ENCODE measurements at regions not wholly inside any gene's neighbourhood (a gene's known extent, or its start where the extent isn't known, plus 50 kb on each side); places are given as distances from the start of the nearest gene placed in this dataset.

DNA sequence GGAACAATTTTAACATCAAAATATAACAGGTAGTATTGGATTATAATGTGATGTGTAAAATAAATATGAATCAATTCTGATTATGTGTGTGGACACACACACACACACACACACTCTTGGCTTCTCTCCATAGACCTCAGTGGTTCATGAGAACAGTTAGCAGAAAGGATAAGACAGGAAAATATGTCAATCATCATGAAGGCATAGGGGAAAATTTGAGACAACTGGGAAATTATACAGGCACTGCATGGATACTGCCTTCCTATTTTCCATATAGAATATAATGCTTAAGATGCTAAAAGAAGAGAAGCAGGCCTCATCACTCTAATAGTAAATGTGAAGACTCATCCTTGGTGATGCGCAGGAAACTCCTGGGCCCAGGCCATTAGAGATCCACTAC lies 884.5 kb downstream of the SUCLG1 start:
- no peak for ATAC-seq (ENCODE audit: low FRiP score)
- TF ChIP-seq, protein P1, sequence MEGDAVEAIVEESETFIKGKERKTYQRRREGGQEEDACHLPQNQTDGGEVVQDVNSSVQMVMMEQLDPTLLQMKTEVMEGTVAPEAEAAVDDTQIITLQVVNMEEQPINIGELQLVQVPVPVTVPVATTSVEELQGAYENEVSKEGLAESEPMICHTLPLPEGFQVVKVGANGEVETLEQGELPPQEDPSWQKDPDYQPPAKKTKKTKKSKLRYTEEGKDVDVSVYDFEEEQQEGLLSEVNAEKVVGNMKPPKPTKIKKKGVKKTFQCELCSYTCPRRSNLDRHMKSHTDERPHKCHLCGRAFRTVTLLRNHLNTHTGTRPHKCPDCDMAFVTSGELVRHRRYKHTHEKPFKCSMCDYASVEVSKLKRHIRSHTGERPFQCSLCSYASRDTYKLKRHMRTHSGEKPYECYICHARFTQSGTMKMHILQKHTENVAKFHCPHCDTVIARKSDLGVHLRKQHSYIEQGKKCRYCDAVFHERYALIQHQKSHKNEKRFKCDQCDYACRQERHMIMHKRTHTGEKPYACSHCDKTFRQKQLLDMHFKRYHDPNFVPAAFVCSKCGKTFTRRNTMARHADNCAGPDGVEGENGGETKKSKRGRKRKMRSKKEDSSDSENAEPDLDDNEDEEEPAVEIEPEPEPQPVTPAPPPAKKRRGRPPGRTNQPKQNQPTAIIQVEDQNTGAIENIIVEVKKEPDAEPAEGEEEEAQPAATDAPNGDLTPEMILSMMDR (IDR thresholded peaks at IDR 0.05): no peak
- no peak for DNase-seq (ENCODE audit: low spot score)

DNA sequence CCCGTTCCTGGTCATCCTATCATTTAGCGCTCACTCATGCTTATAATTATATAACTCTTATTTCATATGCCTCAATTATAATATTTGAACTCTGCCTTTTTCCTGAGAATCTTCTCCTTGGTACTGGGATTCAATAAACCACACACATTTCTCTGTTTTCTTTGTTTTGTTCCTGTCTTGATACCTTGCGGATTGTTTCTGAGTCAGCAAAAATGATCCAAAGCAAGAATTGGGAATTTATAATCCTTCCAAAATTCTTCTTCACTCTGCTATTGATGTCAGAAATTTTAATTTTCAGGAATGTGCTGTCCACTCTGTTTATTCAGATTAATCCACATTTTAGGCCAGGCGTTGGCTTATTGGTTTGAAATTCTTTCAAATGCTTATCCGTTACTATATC lies 886.0 kb downstream of the SUCLG1 start:
- TF ChIP-seq, protein P1 (IDR thresholded peaks at IDR 0.05): no peak
- no peak for DNase-seq (ENCODE audit: low spot score)
- no peak for ATAC-seq (ENCODE audit: low FRiP score)

DNA sequence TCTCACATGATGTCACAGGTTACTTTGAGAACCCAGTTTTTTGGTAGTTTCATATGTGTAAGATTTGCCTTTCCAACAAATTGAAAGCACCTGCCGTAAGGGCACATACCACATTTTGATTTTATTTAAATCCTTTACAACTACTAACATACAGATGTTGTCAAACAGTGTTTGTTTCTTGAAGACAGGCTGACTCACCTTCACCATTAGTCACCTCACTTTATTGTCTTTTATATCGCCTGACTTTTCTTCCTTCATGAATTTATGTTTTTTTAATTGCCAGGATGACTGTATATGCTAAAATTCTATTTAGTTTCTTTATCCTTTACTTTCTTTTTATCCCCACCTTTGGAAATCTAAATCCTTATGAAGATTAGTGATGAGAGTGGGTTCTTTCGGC lies 886.7 kb downstream of the SUCLG1 start:
- TF ChIP-seq, protein P1 (IDR thresholded peaks at IDR 0.05): no peak
- ATAC-seq (ENCODE audit: low FRiP score) (no peak), DNase-seq (ENCODE audit: low spot score) (no peak)

DNA sequence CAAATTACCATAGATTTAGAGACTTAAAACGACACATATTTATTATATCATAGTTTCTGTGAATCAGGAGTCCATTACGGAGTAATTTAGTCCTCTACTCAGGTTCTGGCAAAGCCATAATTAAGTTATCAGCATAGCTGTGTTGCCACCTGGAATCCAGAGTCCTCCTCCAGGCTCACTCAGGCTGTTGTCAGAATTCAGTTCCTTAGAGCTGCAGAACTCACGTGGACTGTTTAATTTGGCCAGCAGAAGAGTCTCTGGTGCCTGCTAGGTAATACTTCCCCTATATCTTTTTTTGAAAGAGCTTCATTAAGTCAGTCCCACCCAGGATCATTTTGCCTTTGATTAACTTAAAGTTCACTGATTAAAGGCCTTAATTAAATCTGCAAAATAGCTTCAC lies 891.5 kb downstream of the SUCLG1 start:
- no peak for DNase-seq (ENCODE audit: low spot score)
- TF ChIP-seq, protein P1 (IDR thresholded peaks at IDR 0.05): no peak
- ATAC-seq (ENCODE audit: low FRiP score): no peak

DNA sequence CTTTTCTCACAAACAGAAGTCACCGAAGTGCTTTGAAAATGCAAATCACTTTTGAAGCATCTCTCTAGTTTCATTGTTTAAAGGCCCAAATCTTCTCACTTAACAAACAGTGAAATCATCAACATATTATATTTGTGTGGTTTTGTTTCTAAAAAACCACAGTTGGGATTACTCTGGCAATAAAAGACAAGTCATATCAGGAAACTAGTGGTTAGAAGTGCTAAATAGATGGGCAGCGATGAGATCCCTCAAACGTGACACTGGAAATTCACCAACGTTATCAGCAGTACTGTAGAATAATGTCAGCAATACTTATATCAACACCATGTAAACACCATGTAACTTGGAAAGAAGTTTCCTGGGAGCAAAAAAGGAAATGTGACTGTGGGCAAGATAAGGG lies 893.5 kb downstream of the SUCLG1 start:
- no peak for DNase-seq (ENCODE audit: low spot score)
- TF ChIP-seq, protein P1 (IDR thresholded peaks at IDR 0.05): no peak
- no peak for ATAC-seq (ENCODE audit: low FRiP score)

DNA sequence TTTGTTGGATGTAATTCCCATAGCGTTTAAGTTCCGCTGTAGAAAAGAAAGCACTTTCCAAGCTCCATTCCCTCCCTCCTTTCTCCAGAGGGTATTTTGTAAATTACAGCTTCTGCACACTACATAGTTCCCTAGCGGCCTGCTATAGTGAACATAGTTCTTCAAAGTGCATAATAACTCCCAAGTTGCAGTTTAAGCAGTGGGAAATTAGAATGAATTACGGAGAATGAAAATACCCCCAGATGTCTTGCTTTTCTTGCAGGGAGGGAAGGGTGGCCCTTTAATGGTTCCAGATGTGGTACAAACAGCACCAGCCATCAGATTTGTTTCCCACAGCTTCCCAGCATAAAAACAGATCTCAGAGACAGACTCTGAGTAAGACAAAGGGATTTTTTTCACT lies 893.9 kb downstream of the SUCLG1 start:
- TF ChIP-seq, protein P1 (IDR thresholded peaks at IDR 0.05): no peak
- no peak for ATAC-seq (ENCODE audit: low FRiP score)
- DNase-seq (ENCODE audit: low spot score): no peak

DNA sequence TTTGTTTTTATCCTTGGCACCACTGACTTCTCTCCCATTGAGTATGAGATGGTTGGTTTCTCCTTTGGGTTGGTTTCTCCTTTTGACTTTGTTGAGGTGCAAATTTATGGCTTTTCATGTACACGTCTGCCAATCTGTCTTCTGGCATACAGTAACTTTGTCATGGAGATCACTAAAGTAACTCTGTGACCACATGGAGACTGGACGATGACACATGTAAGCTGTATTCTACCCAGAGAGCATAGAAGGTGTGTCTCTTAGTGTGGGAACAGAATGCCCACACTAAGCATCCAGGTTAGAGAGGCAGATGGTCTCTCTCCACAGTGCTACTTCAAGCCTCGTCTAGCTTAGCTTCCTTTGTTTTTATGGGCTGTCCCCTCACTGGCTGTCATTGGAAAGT lies 897.5 kb downstream of the SUCLG1 start:
- ATAC-seq (ENCODE audit: low FRiP score): no peak
- TF ChIP-seq, protein P1 (IDR thresholded peaks at IDR 0.05): no peak
- DNase-seq (ENCODE audit: low spot score): no peak

All from omental fat pad (tissue), 3 donors.